NCI-H460 (cell line): ENCODE measurements at regions not wholly inside any gene's neighbourhood (a gene's known extent, or its start where the extent isn't known, plus 50 kb on each side); places are given as distances from the start of the nearest gene placed in this dataset.

Experiments used
- DNase-seq: peaks from one replicate; pipeline ENCODE4 v3.0.0-alpha.2; 2016; ENCODE audit warnings: low read depth; ENCODE audit errors: extremely low read depth

- no peak for DNase-seq
Observed at GRCh38 chr5:152337484-152337883, 67.6 kb downstream of the NMUR2 start.

- no peak for DNase-seq
Observed at GRCh38 chr5:152335461-152335860, 69.6 kb downstream of the NMUR2 start.

- no peak for DNase-seq
Observed at GRCh38 chr5:152332716-152333460, 72.2 kb downstream of the NMUR2 start.

- DNase-seq = no peak
Observed at GRCh38 chr5:152331718-152332117, 73.4 kb downstream of the NMUR2 start.

- no peak for DNase-seq
Observed at GRCh38 chr5:152331006-152331405, 74.1 kb downstream of the NMUR2 start.

GRCh38 chr5:152329761-152330283, 75.3 kb downstream of the NMUR2 start:
- DNase-seq = no peak

GRCh38 chr5:152329207-152329606, 75.9 kb downstream of the NMUR2 start:
- no peak for DNase-seq

- DNase-seq = no peak
Observed at GRCh38 chr5:152315942-152316341, 89.1 kb downstream of the NMUR2 start.

- DNase-seq = no peak
Observed at GRCh38 chr5:152314196-152314829, 90.8 kb downstream of the NMUR2 start.

- no peak for DNase-seq
Observed at GRCh38 chr5:152309926-152310450, 95.1 kb downstream of the NMUR2 start.

- no peak for DNase-seq
Observed at GRCh38 chr5:152306386-152306785, 98.7 kb downstream of the NMUR2 start.

- DNase-seq = no peak
Observed at GRCh38 chr5:152305525-152305924, 99.6 kb downstream of the NMUR2 start.

GRCh38 chr5:152303841-152304240, 101.2 kb downstream of the NMUR2 start:
- DNase-seq = no peak

- no peak for DNase-seq
Observed at GRCh38 chr5:152297866-152298265, 107.2 kb downstream of the NMUR2 start.

- DNase-seq = no peak
Observed at GRCh38 chr5:152293189-152293588, 111.9 kb downstream of the NMUR2 start.

- DNase-seq = no peak
Observed at GRCh38 chr5:152290181-152290580, 114.9 kb downstream of the NMUR2 start.

GRCh38 chr5:152288917-152289595, 116.0 kb downstream of the NMUR2 start:
- no peak for DNase-seq

- DNase-seq = no peak
Observed at GRCh38 chr5:152288499-152288898, 116.6 kb downstream of the NMUR2 start.

- no peak for DNase-seq
Observed at GRCh38 chr5:152285764-152286163, 119.3 kb downstream of the NMUR2 start.

GRCh38 chr5:152282331-152282730, 122.7 kb downstream of the NMUR2 start:
- no peak for DNase-seq

GRCh38 chr5:152277936-152278335, 127.1 kb downstream of the NMUR2 start:
- no peak for DNase-seq
